ENCODE measurements at regions not wholly inside any gene's neighbourhood (a gene's known extent, or its start where the extent isn't known, plus 50 kb on each side); places are given as distances from the start of the nearest gene placed in this dataset.
"Not testable (repeated sequence)": the region's sequence is repeated elsewhere in the genome, so short reads cannot be mapped to it uniquely, and the experiment has no call there.

GRCh38 chr4:43651991-43652390 lies 759.5 kb downstream of the GRXCR1 start:
- no peak overlapping the region for H3K9ac ChIP-seq (ENCODE audit: extremely low read depth, low read length, poor library complexity, severe bottlenecking)
- Mint-ChIP-seq H3K4me3 (no peak overlapping the region), H3K27ac (no peak overlapping the region), H3K27me3 (ENCODE audit: insufficient read depth) (no peaks in the 10 kb centered on the region), H3K4me1 (no peaks in the 10 kb centered on the region), H3K36me3 (ENCODE audit: low read depth) (no peaks in the 10 kb centered on the region), H3K9me3 (peaks cover 26% of the 10 kb centered on the region)
- no peak overlapping the region for H3K27ac ChIP-seq (ENCODE audit: low read depth, low read length)
- H3K36me3 ChIP-seq (ENCODE audit: control insufficient read depth, insufficient read depth, low read length): no peaks in the 10 kb centered on the region
- DNase-seq: no peak
- H3K9me3 ChIP-seq (ENCODE audit: control insufficient read depth, low read length): peaks cover 10% of the 10 kb centered on the region
- no peak for TF ChIP-seq CTCF (conservative IDR thresholded peaks at IDR 0.05)
- H3K4me3 ChIP-seq (ENCODE audit: low read length): no peak overlapping the region
- no peaks in the 10 kb centered on the region for H3K27me3 ChIP-seq (ENCODE audit: control insufficient read depth, insufficient read depth, low read length, poor library complexity, severe bottlenecking)
- H3K4me1 ChIP-seq (ENCODE audit: control insufficient read depth, insufficient read depth, low read length): no peaks in the 10 kb centered on the region
- 92% methylated on average over 1 of the region's 1 CpG; no CpG with 5 or more reads in 1 of the 2 experiments for WGBS, 2 experiments (ENCODE audit: insufficient coverage in 1 of 2, insufficient read length in 1 of 2)

GRCh38 chr4:43659547-43659946 lies 767.0 kb downstream of the GRXCR1 start:
- H3K27me3 Mint-ChIP-seq (ENCODE audit: insufficient read depth); H3K9ac ChIP-seq (ENCODE audit: extremely low read depth, low read length, poor library complexity, severe bottlenecking); H3K27me3 ChIP-seq (ENCODE audit: control insufficient read depth, insufficient read depth, low read length, poor library complexity, severe bottlenecking); H3K36me3 Mint-ChIP-seq (ENCODE audit: low read depth); H3K27ac ChIP-seq (ENCODE audit: low read depth, low read length); H3K4me3 Mint-ChIP-seq; H3K36me3 ChIP-seq (ENCODE audit: control insufficient read depth, insufficient read depth, low read length); H3K9me3 ChIP-seq (ENCODE audit: control insufficient read depth, low read length); H3K27ac Mint-ChIP-seq; H3K4me3 ChIP-seq (ENCODE audit: low read length); DNase-seq; H3K4me1 Mint-ChIP-seq; H3K4me1 ChIP-seq (ENCODE audit: control insufficient read depth, insufficient read depth, low read length): not testable (repeated sequence)
- 82% methylated on average over 2 of the region's 2 CpGs; no CpG with 5 or more reads in 1 of the 2 experiments for WGBS, 2 experiments (ENCODE audit: insufficient coverage in 1 of 2, insufficient read length in 1 of 2)
- H3K9me3 Mint-ChIP-seq: peaks cover 25% of the 10 kb centered on the region

GRCh38 chr4:43672265-43672885 lies 776.2 kb downstream of the KCTD8 start:
- H3K4me1 Mint-ChIP-seq; H3K36me3 Mint-ChIP-seq (ENCODE audit: low read depth); DNase-seq; H3K27me3 Mint-ChIP-seq (ENCODE audit: insufficient read depth); H3K9ac ChIP-seq (ENCODE audit: extremely low read depth, low read length, poor library complexity, severe bottlenecking); H3K4me3 ChIP-seq (ENCODE audit: low read length); H3K27me3 ChIP-seq (ENCODE audit: control insufficient read depth, insufficient read depth, low read length, poor library complexity, severe bottlenecking); H3K4me1 ChIP-seq (ENCODE audit: control insufficient read depth, insufficient read depth, low read length); H3K27ac ChIP-seq (ENCODE audit: low read depth, low read length); H3K27ac Mint-ChIP-seq; H3K4me3 Mint-ChIP-seq; H3K36me3 ChIP-seq (ENCODE audit: control insufficient read depth, insufficient read depth, low read length): not testable (repeated sequence)
- 88% methylated on average over 22 of the region's 23 CpGs; no CpG with 5 or more reads in 1 of the 2 experiments for WGBS, 2 experiments (ENCODE audit: insufficient coverage in 1 of 2, insufficient read length in 1 of 2)
- peaks cover 21% of the 10 kb centered on the region for H3K9me3 ChIP-seq (ENCODE audit: control insufficient read depth, low read length)
- peaks cover 33% of the 10 kb centered on the region for H3K9me3 Mint-ChIP-seq

- DNase-seq: no peak
- H3K4me1 Mint-ChIP-seq: no peaks in the 10 kb centered on the region
- no peak for TF ChIP-seq CTCF (conservative IDR thresholded peaks at IDR 0.05)
- Histone ChIP-seq H3K27ac (ENCODE audit: low read depth, low read length) (no peak overlapping the region), H3K9ac (ENCODE audit: extremely low read depth, low read length, poor library complexity, severe bottlenecking) (no peak overlapping the region), H3K27me3 (ENCODE audit: control insufficient read depth, insufficient read depth, low read length, poor library complexity, severe bottlenecking) (no peaks in the 10 kb centered on the region), H3K4me1 (ENCODE audit: control insufficient read depth, insufficient read depth, low read length) (no peaks in the 10 kb centered on the region), H3K9me3 (ENCODE audit: control insufficient read depth, low read length) (peaks cover 8% of the 10 kb centered on the region), H3K4me3 (ENCODE audit: low read length) (no peak overlapping the region), H3K36me3 (ENCODE audit: control insufficient read depth, insufficient read depth, low read length) (no peaks in the 10 kb centered on the region)
- 78 to 95% methylated on average over 1 of the region's 1 CpG for WGBS, 2 experiments (ENCODE audit: insufficient coverage in 1 of 2, insufficient read length in 1 of 2)
- no peaks in the 10 kb centered on the region for H3K27me3 Mint-ChIP-seq (ENCODE audit: insufficient read depth)
- no peaks in the 10 kb centered on the region for H3K36me3 Mint-ChIP-seq (ENCODE audit: low read depth)
- no peak overlapping the region for H3K4me3 Mint-ChIP-seq
- H3K9me3 Mint-ChIP-seq: no peaks in the 10 kb centered on the region
- H3K27ac Mint-ChIP-seq: no peak overlapping the region
Observed at GRCh38 chr4:43680421-43680820, 768.2 kb downstream of the KCTD8 start.

Data from endodermal cell (in vitro differentiated cells).